Liver (tissue), 3 donors: ENCODE measurements at regions not wholly inside any gene's neighbourhood (a gene's known extent, or its start where the extent isn't known, plus 50 kb on each side); places are given as distances from the start of the nearest gene placed in this dataset.

Source experiments
- CTCF ChIP-seq: fragments of 150-350 bp; IDR thresholded peaks from 2 replicates; pipeline ENCODE4 v1.5.1; 2017; ENCODE audit warnings: improper control_type of control experiment, low read depth, low read length; ENCODE audit not compliant: missing input control
- EGR1 ChIP-seq, 2 donors: IDR thresholded peaks; 2 replicates each; pipeline ENCODE4 v1.6.1; 2016 to 2018; ENCODE audit warnings: antibody characterized with exemption in 2 of 2, low read depth in 2 of 2
- GABPA ChIP-seq, 2 donors: IDR thresholded peaks in 1 of 2; conservative IDR thresholded peaks in 1 of 2; 2 replicates each; pipeline ENCODE4 v1.6.1; 2016; ENCODE audit warnings: antibody characterized with exemption in 2 of 2, mild to moderate bottlenecking in 1 of 2, moderate library complexity in 1 of 2
- HNF4A ChIP-seq, 2 donors: conservative IDR thresholded peaks; 2 replicates each; pipeline ENCODE4 v1.6.1; 2016; ENCODE audit warnings: antibody characterized with exemption in 2 of 2, mild to moderate bottlenecking in 2 of 2
- JUND ChIP-seq, 2 donors: IDR thresholded peaks; 2 replicates each; pipeline ENCODE4 v1.6.1; 2016; ENCODE audit warnings: antibody characterized with exemption in 2 of 2
- MAX ChIP-seq: IDR thresholded peaks from 2 replicates; pipeline ENCODE4 v1.6.1; 2016; ENCODE audit warnings: antibody characterized with exemption
- RAD21 ChIP-seq, 2 donors: IDR thresholded peaks; 2 replicates each; pipeline ENCODE4 v1.6.1; 2016; ENCODE audit warnings: antibody characterized with exemption in 2 of 2, mild to moderate bottlenecking in 2 of 2
- REST ChIP-seq: IDR thresholded peaks from 2 replicates; pipeline ENCODE4 v1.6.1; 2016; ENCODE audit warnings: antibody characterized with exemption, mild to moderate bottlenecking
- YY1 ChIP-seq: IDR thresholded peaks from 2 replicates; pipeline ENCODE4 v1.6.1; 2016; ENCODE audit warnings: antibody characterized with exemption, mild to moderate bottlenecking
- ZBTB33 ChIP-seq: IDR thresholded peaks from 2 replicates; pipeline ENCODE4 v1.6.1; 2016; ENCODE audit warnings: antibody characterized with exemption
- donor health status: healthy.
- donor health status: healthy.

- TF ChIP-seq YY1 = no peak
- no peak for TF ChIP-seq CTCF
- no peak for TF ChIP-seq MAX
- no peak for TF ChIP-seq EGR1 (IDR thresholded peaks at IDR 0.05; ENCODE audit: low read depth in 2 of 2)
- no peak for TF ChIP-seq GABPA (IDR thresholded peaks at IDR 0.05 in 1 of 2, conservative IDR thresholded peaks at IDR 0.05 in 1 of 2)
- TF ChIP-seq HNF4A (conservative IDR thresholded peaks at IDR 0.05) = no peak
- TF ChIP-seq ZBTB33 = no peak
- TF ChIP-seq JUND (IDR thresholded peaks at IDR 0.05) = no peak
- no peak for TF ChIP-seq RAD21 (IDR thresholded peaks at IDR 0.05)
- no peak for TF ChIP-seq REST
These were observed 185.5 kb upstream of the ZC3H12A start for GRCh38 chr1:37288900-37289299.
